RWPE1 (cell line): ENCODE measurements at regions not wholly inside any gene's neighbourhood (a gene's known extent, or its start where the extent isn't known, plus 50 kb on each side); places are given as distances from the start of the nearest gene placed in this dataset.
A peak's percentile ranks its signal among the peaks of the same experiment; 100 is the strongest.

ENCODE experiments used
- CTCF ChIA-PET: fragments of 350-600 bp; sonication (Branson Sonifier 250); formaldehyde crosslinking; extraction: SDS; loops from one replicate; lab custom pipeline; 2021; lab: Yijun Ruan, JAX
- POLR2A ChIA-PET: fragments of 400-600 bp; formaldehyde crosslinking; extraction: SDS; loops from one replicate; lab custom pipeline; 2020; ENCODE audit warnings: antibody characterized with exemption; ENCODE audit not compliant: low non-redundant PET; lab: Yijun Ruan, JAX
- DNase-seq: peaks from one replicate; pipeline ENCODE4 v3.0.0; 2012; ENCODE audit warnings: low spot score
- H3K27ac ChIP-seq: fragments of 450-650 bp; 2 replicates; pipeline ENCODE4 v1.5.1; 2017
- CTCF ChIP-seq: fragments of 450-650 bp; conservative IDR thresholded peaks from 2 replicates; pipeline ENCODE4 v1.5.1; 2017; ENCODE audit warnings: low read depth, mild to moderate bottlenecking

GRCh38 chr18:24876266-24876665 is 415.8 kb downstream of the HRH4 start:
- H3K27ac ChIP-seq = no peak overlapping the region
- TF ChIP-seq CTCF = no peak
- CTCF ChIA-PET = interaction anchor here (0.5 to 0.6 kb wide), 3 partner anchors 389 to 1671 kb away, joined by 3 read pairs; no protein-coding TSS in a partner anchor
- POLR2A ChIA-PET = no interaction called here
- DNase-seq = no peak

- CTCF ChIA-PET = interaction anchor here (0.6 kb wide), 1 partner anchor 154 kb away, joined by 4 read pairs; no protein-coding TSS in a partner anchor
- POLR2A ChIA-PET = no interaction called here
Observed at GRCh38 chr18:24877066-24877465, 416.6 kb downstream of the HRH4 start.

GRCh38 chr18:24877546-24877945 is 417.1 kb downstream of the HRH4 start:
- no peak overlapping the region for H3K27ac ChIP-seq
- CTCF ChIA-PET = interaction anchor here (0.6 kb wide), 1 partner anchor 154 kb away, joined by 4 read pairs; no protein-coding TSS in a partner anchor
- POLR2A ChIA-PET = no interaction called here
- DNase-seq = no peak
- no peak for TF ChIP-seq CTCF

More at GRCh38 chr18:24877066-24877465, 416.6 kb downstream of the HRH4 start:
- no peak for DNase-seq
- TF ChIP-seq CTCF = no peak
- no peak overlapping the region for H3K27ac ChIP-seq

GRCh38 chr18:24878289-24878688 is 417.9 kb downstream of the HRH4 start:
- POLR2A ChIA-PET = no interaction called here
- CTCF ChIA-PET = no interaction called here
- DNase-seq = no peak
- TF ChIP-seq CTCF = 0 out of 2 replicates have a peak, but pooled peaks have one; percentile 7
- H3K27ac ChIP-seq = no peak overlapping the region

- H3K27ac ChIP-seq = no peak overlapping the region
- DNase-seq = no peak
- ChIA-PET CTCF (no interaction called here), POLR2A (no interaction called here)
- TF ChIP-seq CTCF = no peak
Observed at GRCh38 chr18:24885276-24885675, 424.8 kb downstream of the HRH4 start.

GRCh38 chr18:24894880-24895279 is 434.4 kb downstream of the HRH4 start:
- TF ChIP-seq CTCF = no peak
- ChIA-PET CTCF (no interaction called here), POLR2A (no interaction called here)
- no peak for DNase-seq
- no peak overlapping the region for H3K27ac ChIP-seq
